Central memory CD4-positive, alpha-beta T cell (primary cell): ENCODE measurements at regions not wholly inside any gene's neighbourhood (a gene's known extent, or its start where the extent isn't known, plus 50 kb on each side); places are given as distances from the start of the nearest gene placed in this dataset.
"Not testable (repeated sequence)": the region's sequence is repeated elsewhere in the genome, so short reads cannot be mapped to it uniquely, and the experiment has no call there.

Source experiments
- DNase-seq: peaks from one replicate; pipeline ENCODE4 v3.0.0; 2022

- DNase-seq: no peak
Observed at GRCh38 chr11:37857726-37858125, 1259.7 kb upstream of the RAG2 start.

- DNase-seq: no peak
Observed at GRCh38 chr11:37849706-37850105, 1251.7 kb upstream of the RAG2 start.

- no peak for DNase-seq
Observed at GRCh38 chr11:37843603-37844002, 1245.6 kb upstream of the RAG2 start.

GRCh38 chr11:37841016-37841415 is 1243.0 kb upstream of the RAG2 start:
- no peak for DNase-seq

GRCh38 chr11:37840345-37840744 is 1242.3 kb upstream of the RAG2 start:
- DNase-seq: not testable (repeated sequence)

GRCh38 chr11:37830529-37830928 is 1232.5 kb upstream of the RAG2 start:
- DNase-seq: no peak

GRCh38 chr11:37817727-37818270 is 1219.8 kb upstream of the RAG2 start:
- no peak for DNase-seq

GRCh38 chr11:37812281-37812880 is 1214.3 kb upstream of the RAG2 start:
- DNase-seq: no peak

GRCh38 chr11:37811349-37811748 is 1213.3 kb upstream of the RAG2 start:
- no peak for DNase-seq

GRCh38 chr11:37804666-37805065 is 1206.6 kb upstream of the RAG2 start:
- DNase-seq: no peak

- DNase-seq: no peak
Observed at GRCh38 chr11:37788141-37788877, 1190.3 kb upstream of the RAG2 start.

GRCh38 chr11:37786214-37786755 is 1188.2 kb upstream of the RAG2 start:
- no peak for DNase-seq

GRCh38 chr11:37774441-37774840 is 1176.4 kb upstream of the RAG2 start:
- DNase-seq: no peak

- no peak for DNase-seq
Observed at GRCh38 chr11:37770145-37770544, 1172.1 kb upstream of the RAG2 start.

- DNase-seq: no peak
Observed at GRCh38 chr11:37762079-37762478, 1164.0 kb upstream of the RAG2 start.

- no peak for DNase-seq
Observed at GRCh38 chr11:37755521-37755920, 1157.5 kb upstream of the RAG2 start.

GRCh38 chr11:37748641-37749040 is 1150.6 kb upstream of the RAG2 start:
- no peak for DNase-seq

- no peak for DNase-seq
Observed at GRCh38 chr11:37747121-37747520, 1149.1 kb upstream of the RAG2 start.

GRCh38 chr11:37727371-37727770 is 1129.3 kb upstream of the RAG2 start:
- no peak for DNase-seq

- no peak for DNase-seq
Observed at GRCh38 chr11:37724315-37724714, 1126.3 kb upstream of the RAG2 start.

GRCh38 chr11:37721485-37721884 is 1123.4 kb upstream of the RAG2 start:
- no peak for DNase-seq

GRCh38 chr11:37718431-37718999 is 1120.5 kb upstream of the RAG2 start:
- no peak for DNase-seq

GRCh38 chr11:37712251-37712650 is 1114.2 kb upstream of the RAG2 start:
- no peak for DNase-seq

GRCh38 chr11:37710031-37710430 is 1112.0 kb upstream of the RAG2 start:
- DNase-seq: no peak
